Erythroblast (primary cell): ENCODE measurements at regions not wholly inside any gene's neighbourhood (a gene's known extent, or its start where the extent isn't known, plus 50 kb on each side); places are given as distances from the start of the nearest gene placed in this dataset.

ENCODE experiments used
- GATA1 ChIP-seq: IDR thresholded peaks from 2 replicates; pipeline ENCODE4 v1.6.1; 2011; ENCODE audit warnings: low read depth, mild to moderate bottlenecking, control low read depth, low read length, moderate library complexity
- POLR2A ChIP-seq: IDR thresholded peaks from 2 replicates; pipeline ENCODE4 v1.6.1; 2011; ENCODE audit warnings: mild to moderate bottlenecking, low read length

GRCh38 chr10:61084493-61084892 lies 140.5 kb upstream of the RHOBTB1 start:
- TF ChIP-seq GATA1 = no peak
- TF ChIP-seq POLR2A = no peak
